ENCODE measurements at regions not wholly inside any gene's neighbourhood (a gene's known extent, or its start where the extent isn't known, plus 50 kb on each side); places are given as distances from the start of the nearest gene placed in this dataset.

GRCh38 chr14:34122650-34123049 is 171.8 kb upstream of the EGLN3 start:
- TF ChIP-seq TCF12 (IDR thresholded peaks at IDR 0.05; ENCODE audit: low read depth) (no peak), EP300 (IDR thresholded peaks at IDR 0.05; ENCODE audit: borderline replicate concordance) (no peak), MAX (IDR thresholded peaks at IDR 0.05) (no peak)

GRCh38 chr14:34122081-34122480 is 171.2 kb upstream of the EGLN3 start:
- no peak for TF ChIP-seq EP300 (IDR thresholded peaks at IDR 0.05; ENCODE audit: borderline replicate concordance)
- TF ChIP-seq CREB1 (IDR thresholded peaks at IDR 0.05; ENCODE audit: low read depth): no peak
- no peak for TF ChIP-seq CEBPB (IDR thresholded peaks at IDR 0.05)
- no peak for TF ChIP-seq YY1 (IDR thresholded peaks at IDR 0.05; ENCODE audit: low read depth)
- no peak for TF ChIP-seq TCF12 (IDR thresholded peaks at IDR 0.05; ENCODE audit: low read depth)
- no peak for TF ChIP-seq TEAD4 (IDR thresholded peaks at IDR 0.05)
- TF ChIP-seq NFIC (IDR thresholded peaks at IDR 0.05): no peak
- TF ChIP-seq TAF1 (IDR thresholded peaks at IDR 0.05; ENCODE audit: low read depth): no peak
- TF ChIP-seq REST (IDR thresholded peaks at IDR 0.05; ENCODE audit: low read depth): no peak
- no peak for TF ChIP-seq RAD21 (IDR thresholded peaks at IDR 0.05; ENCODE audit: low read depth)
- no peak for TF ChIP-seq USF1 (IDR thresholded peaks at IDR 0.05)
- no peak for TF ChIP-seq FOXM1 (IDR thresholded peaks at IDR 0.05; ENCODE audit: borderline replicate concordance, low read depth)
- TF ChIP-seq MAX (IDR thresholded peaks at IDR 0.05): no peak
- no peak for TF ChIP-seq EGR1 (IDR thresholded peaks at IDR 0.05)
- no peak for TF ChIP-seq ZBTB7A (IDR thresholded peaks at IDR 0.05; ENCODE audit: low read depth)

GRCh38 chr14:34120185-34120977 is 169.5 kb upstream of the EGLN3 start:
- no peak for TF ChIP-seq ZBTB7A (IDR thresholded peaks at IDR 0.05; ENCODE audit: low read depth)
- TF ChIP-seq EP300 (IDR thresholded peaks at IDR 0.05; ENCODE audit: borderline replicate concordance): no peak
- TF ChIP-seq FOXM1 (IDR thresholded peaks at IDR 0.05; ENCODE audit: borderline replicate concordance, low read depth): no peak
- TF ChIP-seq TAF1 (IDR thresholded peaks at IDR 0.05; ENCODE audit: low read depth): no peak
- no peak for TF ChIP-seq EGR1 (IDR thresholded peaks at IDR 0.05)
- no peak for TF ChIP-seq MAX (IDR thresholded peaks at IDR 0.05)
- no peak for TF ChIP-seq NFIC (IDR thresholded peaks at IDR 0.05)
- no peak for TF ChIP-seq CEBPB (IDR thresholded peaks at IDR 0.05)
- TF ChIP-seq YY1 (IDR thresholded peaks at IDR 0.05; ENCODE audit: low read depth): no peak
- TF ChIP-seq REST (IDR thresholded peaks at IDR 0.05; ENCODE audit: low read depth): no peak
- no peak for TF ChIP-seq USF1 (IDR thresholded peaks at IDR 0.05)
- no peak for TF ChIP-seq CREB1 (IDR thresholded peaks at IDR 0.05; ENCODE audit: low read depth)
- no peak for TF ChIP-seq RAD21 (IDR thresholded peaks at IDR 0.05; ENCODE audit: low read depth)
- TF ChIP-seq TCF12 (IDR thresholded peaks at IDR 0.05; ENCODE audit: low read depth): no peak
- TF ChIP-seq TEAD4 (IDR thresholded peaks at IDR 0.05): no peak

GRCh38 chr14:34119107-34119858 is 168.4 kb upstream of the EGLN3 start:
- no peak for TF ChIP-seq CEBPB (IDR thresholded peaks at IDR 0.05)
- TF ChIP-seq CREB1 (IDR thresholded peaks at IDR 0.05; ENCODE audit: low read depth): no peak
- TF ChIP-seq TCF12 (IDR thresholded peaks at IDR 0.05; ENCODE audit: low read depth): no peak
- no peak for TF ChIP-seq MAX (IDR thresholded peaks at IDR 0.05)
- no peak for TF ChIP-seq TEAD4 (IDR thresholded peaks at IDR 0.05)
- TF ChIP-seq NFIC (IDR thresholded peaks at IDR 0.05): no peak
- no peak for TF ChIP-seq EP300 (IDR thresholded peaks at IDR 0.05; ENCODE audit: borderline replicate concordance)
- no peak for TF ChIP-seq USF1 (IDR thresholded peaks at IDR 0.05)
